HuH-7.5 (cell line): ENCODE measurements at regions not wholly inside any gene's neighbourhood (a gene's known extent, or its start where the extent isn't known, plus 50 kb on each side); places are given as distances from the start of the nearest gene placed in this dataset.

Experiments used
- DNase-seq: peaks from one replicate; pipeline ENCODE4 v3.0.0; 2011; ENCODE audit warnings: low spot score

- DNase-seq: peak; percentile 54
Measured at GRCh38 chr2:163369111-163369510, 366.7 kb downstream of the FIGN start.

- DNase-seq: no peak
Measured at GRCh38 chr2:163368655-163369054, 367.2 kb downstream of the FIGN start.

GRCh38 chr2:163367825-163368582 is 367.8 kb downstream of the FIGN start:
- no peak for DNase-seq

- DNase-seq: no peak
Measured at GRCh38 chr2:163364736-163365135, 371.1 kb downstream of the FIGN start.

GRCh38 chr2:163353551-163353950 is 382.3 kb downstream of the FIGN start:
- DNase-seq: no peak

- DNase-seq: no peak
Measured at GRCh38 chr2:163351966-163352365, 383.8 kb downstream of the FIGN start.

- no peak for DNase-seq
Measured at GRCh38 chr2:163351143-163351542, 384.7 kb downstream of the FIGN start.

GRCh38 chr2:163348857-163349380 is 386.9 kb downstream of the FIGN start:
- DNase-seq: peak; percentile 92

- DNase-seq: no peak
Measured at GRCh38 chr2:163347982-163348856, 387.6 kb downstream of the FIGN start.

GRCh38 chr2:163345795-163346573 is 389.8 kb downstream of the FIGN start:
- peak; percentile 45 for DNase-seq

GRCh38 chr2:163343316-163343715 is 392.5 kb downstream of the FIGN start:
- DNase-seq: no peak

- no peak for DNase-seq
Measured at GRCh38 chr2:163341426-163341825, 394.4 kb downstream of the FIGN start.

GRCh38 chr2:163338270-163338669 is 397.5 kb downstream of the FIGN start:
- no peak for DNase-seq

- no peak for DNase-seq
Measured at GRCh38 chr2:163324677-163325076, 411.1 kb downstream of the FIGN start.

GRCh38 chr2:163319006-163319405 is 416.8 kb downstream of the FIGN start:
- DNase-seq: no peak

GRCh38 chr2:163314712-163315111 is 421.1 kb downstream of the FIGN start:
- DNase-seq: no peak

GRCh38 chr2:163312713-163313112 is 423.1 kb downstream of the FIGN start:
- DNase-seq: no peak

- DNase-seq: no peak
Measured at GRCh38 chr2:163306647-163307046, 429.2 kb downstream of the FIGN start.

GRCh38 chr2:163302141-163302540 is 433.7 kb downstream of the FIGN start:
- no peak for DNase-seq

- no peak for DNase-seq
Measured at GRCh38 chr2:163291790-163292189, 444.0 kb downstream of the FIGN start.

GRCh38 chr2:163281717-163282116 is 443.1 kb upstream of the KCNH7 start:
- no peak for DNase-seq

GRCh38 chr2:163269374-163270021 is 430.9 kb upstream of the KCNH7 start:
- DNase-seq: no peak
